ENCODE measurements at regions not wholly inside any gene's neighbourhood (a gene's known extent, or its start where the extent isn't known, plus 50 kb on each side); places are given as distances from the start of the nearest gene placed in this dataset.

DNA sequence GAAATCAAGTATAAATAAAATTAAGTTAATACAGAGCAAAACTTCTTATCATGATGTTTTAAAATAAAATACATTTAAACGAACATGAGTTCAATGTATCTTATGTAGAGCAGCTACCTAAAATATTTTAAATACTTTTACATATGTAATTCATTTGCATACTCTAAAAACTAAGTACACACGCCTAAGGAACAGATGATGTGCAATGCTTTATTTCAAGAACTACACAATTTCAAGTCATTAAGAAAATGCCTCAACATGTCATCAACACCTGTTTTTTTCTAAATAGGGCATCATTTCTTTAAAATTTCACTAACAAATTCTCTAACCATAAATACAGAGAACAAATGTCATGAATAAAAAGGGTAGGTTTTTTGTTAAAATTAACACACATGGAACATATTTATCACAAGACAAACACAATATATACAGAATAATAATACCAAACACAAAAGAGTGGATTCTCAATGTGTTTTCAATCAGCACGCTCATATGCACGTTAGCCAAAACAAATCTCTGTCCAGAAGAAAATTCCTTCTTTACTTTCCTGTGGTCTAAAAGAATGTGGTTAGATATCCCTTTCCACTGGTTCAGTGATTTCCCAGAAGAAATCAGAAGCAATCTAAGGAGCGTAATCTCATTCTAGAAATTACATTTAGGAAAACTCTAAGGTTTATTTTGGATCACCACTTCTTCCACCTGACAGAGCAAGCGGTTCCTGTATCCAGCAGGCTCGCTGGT is 73.0 kb upstream of the PFKP start:
- TF ChIP-seq, protein P1, sequence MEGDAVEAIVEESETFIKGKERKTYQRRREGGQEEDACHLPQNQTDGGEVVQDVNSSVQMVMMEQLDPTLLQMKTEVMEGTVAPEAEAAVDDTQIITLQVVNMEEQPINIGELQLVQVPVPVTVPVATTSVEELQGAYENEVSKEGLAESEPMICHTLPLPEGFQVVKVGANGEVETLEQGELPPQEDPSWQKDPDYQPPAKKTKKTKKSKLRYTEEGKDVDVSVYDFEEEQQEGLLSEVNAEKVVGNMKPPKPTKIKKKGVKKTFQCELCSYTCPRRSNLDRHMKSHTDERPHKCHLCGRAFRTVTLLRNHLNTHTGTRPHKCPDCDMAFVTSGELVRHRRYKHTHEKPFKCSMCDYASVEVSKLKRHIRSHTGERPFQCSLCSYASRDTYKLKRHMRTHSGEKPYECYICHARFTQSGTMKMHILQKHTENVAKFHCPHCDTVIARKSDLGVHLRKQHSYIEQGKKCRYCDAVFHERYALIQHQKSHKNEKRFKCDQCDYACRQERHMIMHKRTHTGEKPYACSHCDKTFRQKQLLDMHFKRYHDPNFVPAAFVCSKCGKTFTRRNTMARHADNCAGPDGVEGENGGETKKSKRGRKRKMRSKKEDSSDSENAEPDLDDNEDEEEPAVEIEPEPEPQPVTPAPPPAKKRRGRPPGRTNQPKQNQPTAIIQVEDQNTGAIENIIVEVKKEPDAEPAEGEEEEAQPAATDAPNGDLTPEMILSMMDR (IDR thresholded peaks at IDR 0.05; ENCODE audit: poor library complexity), result no peak
- TF ChIP-seq EZH2 (IDR thresholded peaks at IDR 0.05; ENCODE audit: borderline replicate concordance) (no peak), EZH2phosphoT487 (IDR thresholded peaks at IDR 0.05; ENCODE audit: low read depth, severe bottlenecking, unreplicated experiment) (no peak)
